ENCODE measurements at regions not wholly inside any gene's neighbourhood (a gene's known extent, or its start where the extent isn't known, plus 50 kb on each side); places are given as distances from the start of the nearest gene placed in this dataset.

DNA sequence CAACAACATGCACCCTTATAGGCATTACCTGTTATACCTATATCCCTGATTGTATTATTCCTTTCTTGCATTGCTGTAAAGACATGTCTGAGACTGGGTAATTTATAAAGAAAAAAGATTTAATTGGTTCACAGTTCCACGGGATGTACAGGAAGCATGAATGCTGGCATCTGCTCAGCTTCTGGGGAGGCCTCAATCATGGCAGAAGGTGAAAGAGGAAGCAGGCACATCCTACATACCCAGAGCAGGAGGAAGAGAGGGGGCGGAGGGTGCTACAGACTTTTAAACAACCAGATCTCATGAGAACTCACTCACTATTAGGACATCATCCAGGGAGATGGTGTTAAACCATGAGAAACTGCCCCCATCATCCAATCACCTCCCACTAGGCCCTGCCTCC, 191.7 kb upstream of the SPHKAP start:
- no peaks in the 10 kb centered on the region for H3K9me3 Mint-ChIP-seq
- POLR2A ChIA-PET: no interaction called here
- H3K27ac ChIP-seq (ENCODE audit: low read depth in 1 of 2, low read length in 2 of 2): no peak overlapping the region
- peaks cover 0 to 9% of the 10 kb centered on the region in 2 experiments for H3K9me3 ChIP-seq (ENCODE audit: control insufficient read depth in 1 of 2, insufficient read depth in 1 of 2, low read length in 2 of 2)
- H3K36me3 ChIP-seq (ENCODE audit: insufficient read depth, low read length): no peaks in the 10 kb centered on the region
- H3K4me1 Mint-ChIP-seq (ENCODE audit: low read depth): no peaks in the 10 kb centered on the region
- no peak for TF ChIP-seq CTCF (IDR thresholded peaks at IDR 0.05)
- no peaks in the 10 kb centered on the region for H3K4me1 ChIP-seq (ENCODE audit: insufficient read depth, low read length)
- no peaks in the 10 kb centered on the region for H3K27me3 ChIP-seq (ENCODE audit: control insufficient read depth in 1 of 2, insufficient read depth in 2 of 2, low read length in 2 of 2)
- DNase-seq: no peak
- CTCF ChIA-PET: no interaction called here
- no peak overlapping the region for H3K4me3 Mint-ChIP-seq
- no peaks in the 10 kb centered on the region for H3K36me3 Mint-ChIP-seq (ENCODE audit: low read depth)
- ATAC-seq (ENCODE audit: poor library complexity): no peak
- H3K27ac Mint-ChIP-seq: no peak overlapping the region
- H3K27me3 Mint-ChIP-seq: no peaks in the 10 kb centered on the region
- H3K4me3 ChIP-seq (ENCODE audit: low read length): no peak overlapping the region
- intact Hi-C loops (cut with DNase I, micrococcal nuclease): no loop called here

GRCh38 chr2:228372212-228372611, 190.7 kb upstream of the SPHKAP start:
- TF ChIP-seq CTCF (IDR thresholded peaks at IDR 0.05): no peak
- intact Hi-C loops (cut with DNase I, micrococcal nuclease): no loop called here

DNA sequence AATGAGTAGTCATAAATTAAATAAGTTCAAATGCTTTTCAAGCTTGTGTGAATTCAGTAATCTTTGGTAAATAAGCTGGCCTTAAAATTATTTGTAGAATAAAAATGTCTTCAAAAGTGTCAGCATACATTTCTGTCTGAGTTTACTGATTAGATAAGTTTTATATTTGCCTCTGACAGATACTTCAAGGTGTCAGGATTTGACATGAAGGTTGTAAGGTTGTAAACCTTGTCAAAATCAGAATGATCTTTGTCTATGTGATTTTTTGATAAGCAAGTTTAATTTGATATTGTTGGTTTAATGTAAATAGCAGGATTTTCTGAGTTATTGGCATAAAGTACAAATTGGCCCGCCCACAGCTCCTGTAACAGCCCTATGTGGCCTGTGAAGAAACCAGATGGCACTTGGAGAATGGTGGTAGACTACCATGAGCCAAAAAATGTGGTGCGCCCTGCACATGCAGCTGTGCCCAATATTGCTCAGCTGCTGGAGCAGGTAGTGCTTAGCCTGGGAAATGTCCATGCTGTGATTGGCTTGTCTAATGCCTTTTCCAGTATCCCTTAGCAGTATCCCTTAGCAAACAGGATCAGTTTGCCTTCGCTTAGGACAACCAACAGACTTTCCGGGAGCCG, 188.0 kb upstream of the SPHKAP start:
- TF ChIP-seq CTCF (IDR thresholded peaks at IDR 0.05): no peak
- ATAC-seq (ENCODE audit: poor library complexity) (no peak), DNase-seq (no peak)
- Histone ChIP-seq H3K9me3 (ENCODE audit: control insufficient read depth in 1 of 2, insufficient read depth in 1 of 2, low read length in 2 of 2) (peaks cover 0 to 9% of the 10 kb centered on the region in 2 experiments), H3K36me3 (ENCODE audit: insufficient read depth, low read length) (no peaks in the 10 kb centered on the region), H3K27me3 (ENCODE audit: control insufficient read depth in 1 of 2, insufficient read depth in 2 of 2, low read length in 2 of 2) (no peaks in the 10 kb centered on the region), H3K27ac (ENCODE audit: low read depth in 1 of 2, low read length in 2 of 2) (no peak overlapping the region), H3K4me1 (ENCODE audit: insufficient read depth, low read length) (no peaks in the 10 kb centered on the region), H3K4me3 (ENCODE audit: low read length) (no peak overlapping the region)
- no peaks in the 10 kb centered on the region for H3K9me3 Mint-ChIP-seq
- no peaks in the 10 kb centered on the region for H3K36me3 Mint-ChIP-seq (ENCODE audit: low read depth)
- H3K4me3 Mint-ChIP-seq: no peak overlapping the region
- H3K4me1 Mint-ChIP-seq (ENCODE audit: low read depth): no peaks in the 10 kb centered on the region
- ChIA-PET POLR2A (no interaction called here), CTCF (no interaction called here)
- intact Hi-C loops (cut with DNase I, micrococcal nuclease): no loop called here
- no peaks in the 10 kb centered on the region for H3K27me3 Mint-ChIP-seq
- H3K27ac Mint-ChIP-seq: no peak overlapping the region

More at GRCh38 chr2:228372212-228372611, 190.7 kb upstream of the SPHKAP start:
- Histone ChIP-seq H3K36me3 (ENCODE audit: insufficient read depth, low read length) (no peaks in the 10 kb centered on the region), H3K27ac (ENCODE audit: low read depth in 1 of 2, low read length in 2 of 2) (no peak overlapping the region), H3K4me1 (ENCODE audit: insufficient read depth, low read length) (no peaks in the 10 kb centered on the region), H3K9me3 (ENCODE audit: control insufficient read depth in 1 of 2, insufficient read depth in 1 of 2, low read length in 2 of 2) (peaks cover 0 to 9% of the 10 kb centered on the region in 2 experiments), H3K27me3 (ENCODE audit: control insufficient read depth in 1 of 2, insufficient read depth in 2 of 2, low read length in 2 of 2) (no peaks in the 10 kb centered on the region), H3K4me3 (ENCODE audit: low read length) (no peak overlapping the region)
- ChIA-PET POLR2A (no interaction called here), CTCF (no interaction called here)
- Mint-ChIP-seq H3K4me3 (no peak overlapping the region), H3K4me1 (ENCODE audit: low read depth) (no peaks in the 10 kb centered on the region), H3K27me3 (no peaks in the 10 kb centered on the region), H3K27ac (no peak overlapping the region), H3K36me3 (ENCODE audit: low read depth) (no peaks in the 10 kb centered on the region), H3K9me3 (no peaks in the 10 kb centered on the region)
- DNase-seq (no peak), ATAC-seq (ENCODE audit: poor library complexity) (no peak)

Measured in CD4-positive, alpha-beta T cell (primary cell).